ENCODE measurements at regions not wholly inside any gene's neighbourhood (a gene's known extent, or its start where the extent isn't known, plus 50 kb on each side); places are given as distances from the start of the nearest gene placed in this dataset.
A peak's percentile ranks its signal among the peaks of the same experiment; 100 is the strongest.
"Not testable (repeated sequence)": the region's sequence is repeated elsewhere in the genome, so short reads cannot be mapped to it uniquely, and the experiment has no call there.

DNA sequence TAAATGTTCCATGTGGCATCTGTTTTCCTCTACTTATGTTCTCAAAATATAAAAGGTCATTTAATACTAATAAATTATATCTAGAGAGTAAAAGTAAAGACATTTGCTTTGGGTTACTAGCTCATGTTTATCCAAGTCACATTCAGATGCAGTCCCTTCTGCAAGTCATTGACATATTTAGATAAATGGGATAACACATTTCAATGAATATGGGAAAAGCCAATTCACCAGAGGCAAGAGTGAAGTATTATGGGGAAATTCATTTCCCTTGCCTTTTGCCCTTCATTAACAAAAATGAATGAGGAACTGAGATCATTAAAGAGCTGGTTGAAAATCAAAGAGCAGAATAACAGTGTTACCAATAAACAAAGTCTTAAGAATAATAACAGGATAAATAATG is 306.2 kb upstream of the FSTL5 start:
- DNase-seq (ENCODE audit: low read depth): no peak

DNA sequence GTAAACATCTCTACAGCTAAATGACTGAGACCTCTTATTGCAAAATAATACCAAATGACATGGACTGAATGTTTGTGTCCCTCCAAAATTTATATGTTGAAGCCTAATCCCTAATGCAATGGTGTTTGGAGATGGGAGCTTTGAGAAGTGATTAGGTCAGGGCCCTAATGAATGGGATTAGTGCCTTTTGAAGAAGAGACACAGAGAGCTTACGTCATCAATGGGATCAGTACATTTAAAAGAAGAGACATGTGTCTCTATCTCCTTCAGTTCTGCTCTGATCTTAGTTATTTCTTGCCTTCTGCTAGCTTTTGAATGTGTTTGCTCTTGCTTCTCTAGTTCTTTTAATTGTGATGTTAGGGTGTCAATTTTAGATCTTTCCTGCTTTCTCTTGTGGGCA is 301.6 kb upstream of the FSTL5 start:
- not testable (repeated sequence) for DNase-seq (ENCODE audit: low read depth)

DNA sequence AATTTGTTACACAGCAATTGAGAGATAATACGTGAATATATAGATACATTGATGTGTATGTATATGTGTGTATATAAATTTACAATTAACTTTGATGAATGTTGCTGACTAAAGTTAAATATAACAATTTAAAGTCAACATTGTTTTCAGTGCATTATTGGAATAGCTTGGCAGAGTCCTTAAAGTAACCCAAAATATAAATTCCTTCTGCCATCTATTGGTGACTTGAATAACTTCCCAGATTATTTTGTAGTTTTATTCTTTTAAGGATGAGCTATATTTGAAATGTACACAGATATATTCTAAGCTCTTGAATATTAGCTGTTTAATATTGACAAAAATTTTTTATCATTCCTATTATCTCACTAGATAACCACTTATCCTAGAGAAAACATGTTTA is 298.2 kb upstream of the FSTL5 start:
- DNase-seq (ENCODE audit: low read depth): peak; percentile 35

DNA sequence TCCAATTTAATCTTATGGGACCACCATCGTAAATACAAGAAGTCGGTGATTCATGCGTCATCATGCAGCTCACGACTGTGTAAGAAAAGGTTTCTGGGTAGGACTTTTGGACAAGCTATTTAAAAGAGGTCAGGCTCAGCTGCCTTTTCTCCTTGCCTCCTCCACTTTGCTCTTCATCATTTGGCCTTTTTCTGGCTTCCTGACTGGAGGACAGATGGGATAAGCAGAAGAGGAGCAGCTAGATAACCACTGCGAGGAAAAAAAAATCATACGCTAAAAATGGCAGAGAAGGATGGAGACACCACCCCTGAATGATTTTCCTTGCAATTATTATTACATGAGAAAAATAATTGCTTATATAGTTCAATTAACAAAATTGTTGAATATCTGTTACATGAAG is 294.3 kb upstream of the FSTL5 start:
- DNase-seq (ENCODE audit: low read depth): no peak

DNA sequence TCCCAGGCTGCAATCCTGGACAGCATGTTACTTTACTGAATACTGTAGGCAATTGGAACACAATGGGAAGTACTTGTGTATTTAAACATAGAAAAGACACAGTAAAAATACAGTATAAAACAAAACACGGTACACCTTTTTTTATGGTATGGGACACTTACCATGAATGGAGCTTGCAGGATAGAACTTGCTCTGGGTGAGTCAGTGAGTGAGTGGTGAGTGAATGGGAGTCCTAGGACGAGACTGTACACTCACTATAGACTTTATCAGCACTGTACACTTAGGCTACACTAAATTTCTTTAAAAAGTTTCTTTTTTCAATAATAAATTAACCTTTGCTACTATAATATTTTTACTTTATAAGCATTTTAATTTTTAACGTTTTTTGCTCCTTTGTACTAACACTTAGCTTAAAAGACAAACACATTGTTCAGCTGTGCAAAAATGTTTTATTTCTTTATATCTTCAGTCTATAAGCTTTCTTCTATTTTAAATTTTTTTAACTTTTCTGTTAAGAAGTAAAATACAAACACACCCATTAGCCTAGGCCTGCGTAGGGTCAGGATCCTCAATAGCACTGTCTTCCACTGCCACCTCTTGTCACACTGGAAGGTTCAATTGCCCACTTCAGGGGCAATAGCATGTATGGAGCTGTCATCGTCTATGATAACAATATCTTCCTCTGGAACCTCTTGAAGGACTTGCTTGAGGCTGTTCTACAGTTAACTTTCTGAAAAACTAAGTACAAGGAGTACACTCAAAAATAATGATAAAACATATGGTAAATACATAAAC is 293.5 kb upstream of the FSTL5 start:
- peak; percentile 9 for DNase-seq (ENCODE audit: low read depth)

DNA sequence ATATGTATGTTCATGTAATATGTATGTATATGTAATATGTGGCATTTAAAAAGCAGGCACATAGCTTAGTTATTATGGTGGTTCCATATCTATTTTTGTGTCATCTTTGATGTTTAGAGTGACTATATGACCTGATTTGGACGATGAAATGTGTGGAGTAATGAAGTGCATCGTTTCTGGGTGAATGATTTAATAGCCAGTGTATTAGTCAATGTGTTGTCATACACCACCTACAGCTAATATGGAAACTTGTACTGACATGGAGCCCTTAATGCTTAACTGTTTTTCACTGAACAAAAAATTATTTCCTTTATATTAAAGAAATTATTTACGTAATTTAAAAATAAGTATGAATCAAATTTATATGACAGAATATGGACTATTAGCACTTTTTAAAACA is 292.3 kb upstream of the FSTL5 start:
- DNase-seq (ENCODE audit: low read depth): peak; percentile 29

DNA sequence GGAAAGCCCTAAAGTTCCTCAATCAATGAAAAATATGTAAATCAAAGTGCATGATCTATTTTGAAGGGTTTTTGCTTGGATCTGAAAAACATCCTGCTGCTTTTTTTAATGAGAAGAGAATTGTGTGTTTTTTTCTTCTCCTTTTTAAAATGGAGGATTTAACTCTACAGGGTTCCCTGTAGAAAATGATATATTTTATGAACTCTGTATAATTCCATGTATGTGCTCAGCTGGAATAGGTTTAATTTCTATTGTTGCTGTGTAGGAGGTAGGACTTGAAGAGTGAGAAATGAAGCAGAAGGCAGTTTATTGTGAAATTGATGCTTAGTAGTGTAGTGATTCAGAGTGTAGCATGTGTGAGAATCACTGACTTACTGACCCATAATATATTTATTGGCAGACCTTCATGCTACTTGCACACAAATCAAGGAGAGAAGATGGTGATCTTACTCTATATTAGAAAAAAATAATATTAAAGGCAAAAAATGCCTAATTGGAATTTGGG is 286.8 kb upstream of the FSTL5 start:
- DNase-seq (ENCODE audit: low read depth): peak; percentile 6

DNA sequence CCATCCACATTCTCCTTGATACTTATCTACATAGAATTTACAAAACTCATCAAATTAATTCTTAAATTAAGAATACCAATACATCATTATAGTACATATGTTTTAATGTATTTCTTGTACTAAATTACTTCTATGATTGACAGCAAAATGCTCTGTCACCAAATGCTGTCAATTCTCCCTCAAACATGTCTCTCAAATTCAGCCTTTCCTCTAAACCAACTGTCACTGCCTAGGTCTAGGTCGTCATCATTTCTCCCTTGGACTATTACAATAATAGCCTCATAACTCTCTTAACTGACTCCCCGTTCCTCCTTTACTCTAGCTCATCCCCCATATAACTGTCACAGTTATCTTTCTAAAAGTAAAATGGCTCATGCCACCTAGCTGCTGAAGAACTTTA is 279.7 kb upstream of the FSTL5 start:
- DNase-seq (ENCODE audit: low read depth): no peak

DNA sequence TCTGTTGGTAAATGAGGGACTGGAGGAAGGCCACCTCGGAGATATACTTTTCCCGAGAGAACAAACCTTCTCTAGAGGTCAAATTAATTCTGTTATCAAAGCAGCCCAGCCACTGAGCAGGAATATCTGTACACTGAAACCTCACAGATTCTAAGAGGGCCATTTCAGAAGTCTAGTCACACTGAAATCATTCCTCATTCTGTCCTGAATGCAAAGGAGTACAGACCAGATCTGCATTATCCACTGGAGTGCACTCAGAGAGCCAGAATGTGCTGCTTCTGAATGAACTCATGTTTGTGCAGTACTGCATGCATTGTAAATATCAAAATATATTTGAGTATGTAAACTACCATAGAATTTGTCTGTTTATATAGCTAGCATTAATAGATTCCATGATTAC is 278.3 kb upstream of the FSTL5 start:
- DNase-seq (ENCODE audit: low read depth): peak; percentile 19

DNA sequence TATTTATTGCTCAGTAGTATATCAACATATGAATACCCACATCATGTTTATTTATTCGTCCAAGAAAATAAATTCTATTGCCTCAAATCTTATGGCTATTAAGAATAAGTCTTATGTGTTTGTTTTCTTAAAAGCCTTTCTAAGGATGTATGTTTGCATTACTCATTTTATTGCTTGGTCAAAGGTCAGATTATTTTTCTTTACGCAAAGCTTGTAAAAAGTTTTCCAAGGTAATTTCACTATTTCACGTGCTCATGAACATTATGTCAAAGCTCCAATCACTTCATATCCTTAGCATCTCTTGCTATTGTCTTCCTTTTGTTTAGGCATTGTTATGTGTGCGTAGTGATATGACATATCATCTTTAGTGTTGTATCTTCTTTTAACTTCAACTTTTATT is 258.5 kb upstream of the FSTL5 start:
- DNase-seq (ENCODE audit: low read depth): no peak

DNA sequence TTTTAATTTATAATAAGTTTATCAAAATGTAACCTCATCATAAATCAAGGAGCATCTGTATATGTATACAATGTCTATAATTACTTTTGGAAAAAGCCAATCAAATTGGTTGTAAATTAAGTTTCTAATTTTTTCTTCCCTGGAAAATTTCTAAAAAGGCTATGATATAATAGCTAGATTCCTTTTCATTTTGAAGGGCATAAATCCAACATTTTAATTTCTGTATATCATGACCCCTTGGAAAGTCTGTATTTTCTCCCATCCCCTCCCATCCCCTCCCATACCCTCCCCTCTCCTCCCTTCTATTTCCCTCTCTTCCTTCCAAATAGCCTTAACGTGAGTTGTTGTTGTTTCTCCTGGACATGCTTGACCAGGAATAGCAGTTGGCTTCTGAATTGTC is 247.1 kb upstream of the FSTL5 start:
- DNase-seq (ENCODE audit: low read depth): no peak

DNA sequence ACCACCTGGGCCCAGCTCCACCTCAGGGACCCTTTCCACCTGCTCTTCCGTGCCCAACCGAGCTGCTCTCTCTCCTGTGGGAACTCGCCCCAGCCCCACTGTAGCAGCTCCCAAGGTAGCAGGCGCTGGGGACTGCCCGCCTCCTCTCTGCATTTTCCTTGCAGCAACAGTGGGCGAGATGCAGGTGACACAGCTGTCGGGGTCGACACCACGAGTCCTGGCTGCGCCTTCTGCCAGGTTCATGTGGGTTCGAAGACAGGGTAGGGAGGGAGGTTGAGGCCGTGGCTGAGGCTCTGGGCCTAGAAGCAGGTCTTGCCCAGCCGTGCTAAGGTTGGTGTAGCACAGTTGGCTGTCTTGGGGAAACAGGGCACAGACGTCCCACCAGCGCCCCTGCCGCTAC is 245.2 kb upstream of the FSTL5 start:
- no peak for DNase-seq (ENCODE audit: low read depth)

DNA sequence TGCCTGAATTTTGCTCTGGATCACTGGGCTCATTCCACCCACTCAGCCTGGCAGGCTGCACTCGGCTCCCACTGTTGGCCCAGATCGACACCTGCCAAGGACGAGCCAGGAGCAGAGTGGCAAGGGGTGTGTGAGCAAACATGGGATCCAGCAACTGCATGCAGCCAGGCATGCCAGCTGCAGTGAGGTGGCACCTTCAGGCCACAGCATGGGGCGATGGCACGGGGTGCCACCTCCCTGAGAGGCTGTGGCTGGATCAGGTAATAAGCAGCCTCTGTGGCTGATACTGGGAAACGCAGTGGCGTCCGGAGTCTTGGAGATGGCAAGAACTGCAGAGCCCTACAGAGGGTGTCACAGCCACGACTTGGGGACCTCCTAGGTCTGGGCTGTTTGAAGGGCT is 244.5 kb upstream of the FSTL5 start:
- no peak for DNase-seq (ENCODE audit: low read depth)

DNA sequence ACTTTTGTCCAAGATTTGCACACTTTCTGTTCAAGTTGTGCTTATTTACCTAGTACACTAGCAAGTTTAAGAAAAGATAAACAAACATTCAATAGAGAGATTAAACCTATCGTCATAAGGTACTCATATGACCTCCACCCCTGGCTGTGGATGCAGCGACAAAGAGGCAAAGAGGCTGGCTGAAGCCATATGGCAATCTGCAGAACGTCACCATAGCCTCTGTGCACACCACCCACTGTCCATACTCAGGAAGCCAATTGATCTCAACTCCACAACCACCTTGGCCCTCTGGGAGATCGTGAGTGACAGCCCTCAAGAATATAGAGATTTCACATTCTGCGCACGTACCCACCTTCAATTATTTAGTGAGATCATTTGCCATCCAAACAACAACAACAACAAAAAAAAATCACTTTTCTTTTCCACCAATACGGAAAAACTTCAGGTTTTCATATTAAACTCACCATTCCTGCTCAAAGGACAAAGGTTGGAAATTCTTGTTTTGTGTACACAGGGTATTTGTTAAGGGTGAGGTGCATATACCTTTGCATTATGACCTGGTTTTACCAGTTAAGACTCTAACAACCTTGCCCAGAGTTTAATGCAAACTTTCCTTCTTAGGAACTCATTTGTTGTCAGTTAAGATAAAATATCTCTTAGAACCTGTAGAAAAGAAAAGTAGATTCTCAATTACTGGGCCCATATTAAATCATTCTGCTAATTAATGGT is 243.0 kb upstream of the FSTL5 start:
- DNase-seq (ENCODE audit: low read depth): no peak

DNA sequence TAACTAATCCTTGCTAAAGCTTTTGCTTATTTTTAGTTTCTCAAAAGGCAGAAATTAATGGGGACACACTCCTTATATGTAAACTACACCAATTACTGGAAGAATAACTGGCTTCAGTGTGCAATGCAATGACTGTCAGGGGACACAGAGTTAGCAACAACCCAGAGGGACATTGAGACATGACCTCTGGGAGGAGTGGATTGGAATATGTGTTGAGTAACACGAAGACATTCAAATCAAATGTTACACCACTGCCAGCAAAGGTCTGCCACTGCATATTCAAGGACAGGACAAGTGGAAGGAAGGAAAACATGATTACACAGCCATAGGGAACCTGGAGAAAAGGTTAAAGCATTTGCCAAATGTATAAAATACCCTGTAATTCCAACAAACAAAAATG is 240.1 kb upstream of the FSTL5 start:
- DNase-seq (ENCODE audit: low read depth): no peak

DNA sequence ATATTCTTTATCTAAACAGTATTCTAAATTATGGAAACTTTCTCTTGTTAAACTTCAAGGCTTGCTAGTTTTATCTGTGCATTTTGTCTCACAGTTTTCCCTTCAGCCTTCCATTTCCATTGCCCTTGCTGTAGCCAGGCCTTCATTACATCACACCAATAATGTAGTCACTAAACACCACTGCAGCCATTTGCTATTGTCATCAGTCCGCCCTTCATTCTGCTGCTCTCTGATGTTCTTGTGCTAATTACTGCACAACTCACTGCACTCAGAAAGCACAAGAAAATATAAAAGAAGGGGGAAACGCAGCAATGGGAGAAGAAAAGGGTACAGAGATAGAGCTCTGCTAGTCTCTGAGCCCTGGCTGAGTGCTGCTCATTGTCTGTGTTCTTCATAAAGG is 239.6 kb upstream of the FSTL5 start:
- DNase-seq (ENCODE audit: low read depth): no peak

DNA sequence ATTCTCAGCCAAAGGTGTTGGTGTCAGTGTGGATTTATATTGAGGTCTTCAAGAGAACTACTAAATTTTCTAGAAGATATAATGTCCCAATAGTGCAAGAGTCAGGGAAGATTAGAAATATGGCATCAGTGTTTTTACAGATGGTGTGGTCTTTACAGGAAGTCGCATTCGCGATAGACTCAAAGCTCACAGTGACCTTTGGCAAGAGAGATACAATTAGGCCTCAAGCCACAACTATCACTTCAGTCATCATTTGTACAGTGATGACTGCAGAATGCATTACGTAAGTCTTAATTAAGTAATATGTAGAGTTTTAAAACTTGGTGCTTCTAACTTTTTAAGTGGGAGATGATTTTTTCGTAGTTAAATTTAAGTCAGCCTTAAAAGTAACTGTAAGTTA is 237.2 kb upstream of the FSTL5 start:
- no peak for DNase-seq (ENCODE audit: low read depth)

DNA sequence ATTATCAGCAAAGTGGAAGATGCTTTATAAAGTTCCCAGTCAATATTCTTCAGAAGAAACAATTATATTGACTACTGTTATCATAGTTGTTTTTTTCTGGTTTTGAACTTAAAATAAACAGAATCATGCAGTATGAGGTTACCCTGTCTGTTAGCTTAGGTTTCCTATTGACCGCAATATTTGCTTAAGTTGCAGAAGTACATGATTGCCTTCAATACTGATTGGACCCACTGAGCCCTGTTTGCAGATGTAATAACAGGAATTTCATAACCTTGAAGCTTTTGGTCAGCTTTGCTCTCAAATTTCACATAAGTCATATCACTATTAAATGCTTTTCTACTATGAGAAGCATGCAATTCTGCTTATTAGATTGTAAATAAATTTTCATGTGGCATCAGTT is 229.1 kb upstream of the FSTL5 start:
- DNase-seq (ENCODE audit: low read depth): no peak

DNA sequence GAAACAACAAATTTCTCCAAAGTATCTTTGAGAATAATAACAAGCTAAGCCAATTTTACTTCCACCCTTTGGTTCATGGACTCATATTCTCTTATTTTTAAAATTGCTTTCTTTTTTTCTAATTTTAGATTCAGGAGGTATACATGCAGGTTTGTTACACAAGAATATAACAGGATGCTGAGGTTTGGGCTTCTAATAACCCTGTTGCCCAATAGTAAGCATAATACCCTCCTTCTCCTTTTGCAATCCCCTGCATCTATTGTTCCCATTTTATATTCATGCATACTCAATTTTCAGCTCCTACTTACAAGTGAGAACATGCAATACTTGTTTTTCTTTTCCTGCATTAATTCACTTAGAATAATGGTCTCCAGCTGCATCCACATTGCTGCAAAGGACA is 202.3 kb upstream of the FSTL5 start:
- DNase-seq (ENCODE audit: low read depth): no peak

DNA sequence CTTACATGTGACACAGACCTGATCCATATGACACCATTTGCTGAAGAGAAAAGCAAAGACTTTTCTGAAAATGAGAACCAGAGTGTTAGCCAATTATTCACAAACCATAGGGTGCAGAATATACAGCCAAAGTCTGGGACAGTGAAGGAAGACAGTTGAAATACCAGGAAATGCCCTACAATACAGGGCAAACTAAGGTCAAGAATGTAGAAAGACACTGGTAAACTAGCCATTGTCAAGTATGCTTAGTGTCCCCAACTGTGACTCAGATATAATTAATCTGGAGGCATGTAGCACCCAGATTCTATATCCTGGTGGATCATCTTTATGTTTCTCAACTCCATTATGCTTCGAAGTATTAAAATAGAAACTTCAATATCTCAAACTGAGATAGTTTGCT is 200.9 kb upstream of the FSTL5 start:
- DNase-seq (ENCODE audit: low read depth): no peak

DNA sequence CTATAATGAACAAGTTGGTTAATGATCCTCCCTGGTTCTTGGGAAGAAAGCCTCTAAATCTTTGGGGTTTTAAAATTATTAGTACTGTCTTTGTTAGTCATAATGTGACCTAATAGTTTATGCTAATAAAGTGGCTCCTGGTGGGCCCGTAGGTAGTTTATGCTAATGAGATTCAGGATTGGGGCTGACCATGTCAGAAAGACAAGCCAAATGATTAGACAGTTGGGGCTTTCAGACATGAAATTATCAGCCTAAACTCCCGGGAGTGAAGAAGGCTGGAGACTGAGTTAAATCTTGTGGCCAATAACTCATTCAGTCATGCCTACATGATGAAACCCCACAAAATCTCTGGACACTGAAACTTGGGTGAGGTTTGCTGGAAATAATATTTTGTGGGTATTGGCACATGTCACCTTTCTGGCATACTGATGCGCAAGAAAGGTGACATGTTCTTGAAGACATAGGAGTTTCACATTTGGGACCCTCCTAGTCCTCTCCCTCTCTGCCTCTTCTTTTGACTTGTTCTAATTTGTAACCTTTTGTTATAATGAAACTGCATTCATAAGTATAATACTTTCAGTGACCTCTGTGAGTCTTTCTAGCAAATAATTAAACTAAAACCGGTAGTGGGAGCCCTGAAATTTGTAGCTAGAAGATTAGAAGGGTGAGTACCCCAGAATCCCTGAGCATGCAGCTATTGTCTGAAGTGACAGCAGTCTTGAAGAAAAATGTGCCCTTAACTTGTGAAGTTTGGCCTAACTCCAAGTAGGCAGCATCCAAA is 196.8 kb upstream of the FSTL5 start:
- DNase-seq (ENCODE audit: low read depth): no peak

DNA sequence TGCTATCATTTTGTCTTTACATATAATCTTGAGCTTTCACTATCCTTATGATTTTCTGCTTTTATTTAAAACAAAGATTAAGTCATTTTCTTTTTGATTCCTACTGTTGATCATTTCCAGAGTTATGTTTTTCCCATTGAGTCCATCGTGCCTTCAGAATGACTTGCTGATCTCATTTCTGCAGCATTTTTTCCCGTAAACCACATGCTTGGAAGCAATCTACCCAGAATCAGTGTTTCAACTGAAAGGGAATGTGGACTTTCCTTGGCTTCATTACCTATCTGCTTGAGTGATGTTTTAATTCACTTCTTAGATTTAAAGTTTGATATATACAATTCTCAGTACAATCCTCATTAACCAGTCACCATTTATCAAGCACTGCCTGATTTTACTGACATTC is 192.4 kb upstream of the FSTL5 start:
- DNase-seq (ENCODE audit: low read depth): peak; percentile 14

DNA sequence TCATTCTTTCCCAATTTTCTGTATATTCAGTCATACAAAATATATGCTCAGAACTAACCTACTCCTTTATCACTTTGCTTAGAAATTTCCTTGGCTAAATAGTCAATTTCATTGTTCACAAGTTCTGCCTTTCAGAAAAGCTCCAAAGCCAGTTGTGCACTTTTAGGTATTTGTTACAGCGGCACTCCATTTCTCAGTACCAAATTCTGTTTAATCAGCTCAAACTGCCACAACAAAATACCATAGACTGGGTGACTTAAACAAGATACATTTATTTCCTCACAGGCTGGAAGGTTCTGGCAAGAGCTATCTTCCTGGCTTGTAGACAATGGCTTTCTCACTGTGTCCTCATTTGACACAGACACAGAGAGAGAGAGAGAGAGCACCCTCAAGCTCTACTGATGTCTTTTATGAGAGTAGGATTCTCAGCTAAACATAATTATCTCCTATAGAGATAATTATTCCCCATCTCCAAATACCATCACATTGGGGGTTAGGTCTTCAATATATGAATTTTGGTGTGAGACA is 188.8 kb upstream of the FSTL5 start:
- no peak for DNase-seq (ENCODE audit: low read depth)
